ENCODE measurements at regions not wholly inside any gene's neighbourhood (a gene's known extent, or its start where the extent isn't known, plus 50 kb on each side); places are given as distances from the start of the nearest gene placed in this dataset.

- intact Hi-C loops (cut with micrococcal nuclease): no loop called here
- H2AFZ ChIP-seq (ENCODE audit: low read length): no peak overlapping the region
- no peak for DNase-seq
- no peaks in the 10 kb centered on the region for H3K27me3 ChIP-seq (ENCODE audit: low read length)
- ChIA-PET POLR2A (ENCODE audit: unreplicated experiment) (no interaction called here), CTCF (no interaction called here)
- BruUV-seq (replicated peaks): no TSS peak
- H3K4me3 ChIP-seq (ENCODE audit: low read length): no peak overlapping the region
- no peaks in the 10 kb centered on the region for H3F3A ChIP-seq (ENCODE audit: low read length, unreplicated experiment)
- H3K4me1 ChIP-seq (ENCODE audit: insufficient read depth, low read length): peaks cover 16% of the 10 kb centered on the region
- no peak for ATAC-seq
- H3K79me2 ChIP-seq (ENCODE audit: low read length): no peaks in the 10 kb centered on the region
- TF ChIP-seq CTCF (conservative IDR thresholded peaks at IDR 0.05; ENCODE audit: low read depth, low read length) (no peak), EZH2 (IDR thresholded peaks at IDR 0.05; ENCODE audit: low read length, unreplicated experiment) (no peak), EZH2phosphoT487 (IDR thresholded peaks at IDR 0.05; ENCODE audit: borderline replicate concordance, low read length) (no peak)
- no peaks in the 10 kb centered on the region for H3K9me3 ChIP-seq (ENCODE audit: low read length)
- H3K36me3 ChIP-seq (ENCODE audit: low read depth, low read length): no peaks in the 10 kb centered on the region
- no peaks in the 10 kb centered on the region for H3K9me2 ChIP-seq (replicated peaks; ENCODE audit: low read length)
- no peak overlapping the region for H3K9ac ChIP-seq (ENCODE audit: low read length)
- no peak overlapping the region for H3K27ac ChIP-seq (ENCODE audit: low read length)
- no peak overlapping the region for H3K4me2 ChIP-seq (ENCODE audit: low read length)
- H4K20me1 ChIP-seq (ENCODE audit: low read length): no peaks in the 10 kb centered on the region
These were observed 73.2 kb downstream of the ZC3H11B start for GRCh38 chr1:219539645-219540254.

- Histone ChIP-seq H3K9me3 (ENCODE audit: low read length) (no peaks in the 10 kb centered on the region), H3K9me2 (replicated peaks; ENCODE audit: low read length) (no peaks in the 10 kb centered on the region), H3K9ac (ENCODE audit: low read length) (no peak overlapping the region), H3K27me3 (ENCODE audit: low read length) (no peaks in the 10 kb centered on the region), H3K36me3 (ENCODE audit: low read depth, low read length) (no peaks in the 10 kb centered on the region), H3F3A (ENCODE audit: low read length, unreplicated experiment) (no peaks in the 10 kb centered on the region), H3K27ac (ENCODE audit: low read length) (no peak overlapping the region), H2AFZ (ENCODE audit: low read length) (no peak overlapping the region), H4K20me1 (ENCODE audit: low read length) (no peaks in the 10 kb centered on the region), H3K4me3 (ENCODE audit: low read length) (no peak overlapping the region), H3K4me1 (ENCODE audit: insufficient read depth, low read length) (peaks cover 16% of the 10 kb centered on the region), H3K4me2 (ENCODE audit: low read length) (no peak overlapping the region), H3K79me2 (ENCODE audit: low read length) (no peaks in the 10 kb centered on the region)
- no TSS peak for BruUV-seq (replicated peaks)
- ChIA-PET POLR2A (ENCODE audit: unreplicated experiment) (no interaction called here), CTCF (no interaction called here)
- no peak for TF ChIP-seq EZH2phosphoT487 (IDR thresholded peaks at IDR 0.05; ENCODE audit: borderline replicate concordance, low read length)
- TF ChIP-seq CTCF (conservative IDR thresholded peaks at IDR 0.05; ENCODE audit: low read depth, low read length): no peak
- TF ChIP-seq EZH2 (IDR thresholded peaks at IDR 0.05; ENCODE audit: low read length, unreplicated experiment): no peak
- no peak for ATAC-seq
- DNase-seq: no peak
- intact Hi-C loops (cut with micrococcal nuclease): no loop called here
These were observed 74.0 kb downstream of the ZC3H11B start for GRCh38 chr1:219538886-219539285.

GRCh38 chr1:219537223-219537631, 75.7 kb downstream of the ZC3H11B start:
- Histone ChIP-seq H3K27me3 (ENCODE audit: low read length) (no peaks in the 10 kb centered on the region), H3K9me2 (replicated peaks; ENCODE audit: low read length) (no peaks in the 10 kb centered on the region), H3K36me3 (ENCODE audit: low read depth, low read length) (no peaks in the 10 kb centered on the region), H3K4me1 (ENCODE audit: insufficient read depth, low read length) (no peaks in the 10 kb centered on the region), H3F3A (ENCODE audit: low read length, unreplicated experiment) (no peaks in the 10 kb centered on the region), H3K4me2 (ENCODE audit: low read length) (no peak overlapping the region), H3K27ac (ENCODE audit: low read length) (no peak overlapping the region), H3K9me3 (ENCODE audit: low read length) (no peaks in the 10 kb centered on the region), H3K4me3 (ENCODE audit: low read length) (no peak overlapping the region), H2AFZ (ENCODE audit: low read length) (no peak overlapping the region), H3K9ac (ENCODE audit: low read length) (no peak overlapping the region), H4K20me1 (ENCODE audit: low read length) (no peaks in the 10 kb centered on the region), H3K79me2 (ENCODE audit: low read length) (no peaks in the 10 kb centered on the region)
- ChIA-PET CTCF (interaction anchor here (0.6 kb wide), 1 partner anchor 116 kb away, joined by 3 read pairs; no protein-coding TSS in a partner anchor), POLR2A (ENCODE audit: unreplicated experiment) (no interaction called here)
- BruUV-seq (replicated peaks): no TSS peak
- DNase-seq (no peak), ATAC-seq (no peak)
- TF ChIP-seq EZH2phosphoT487 (IDR thresholded peaks at IDR 0.05; ENCODE audit: borderline replicate concordance, low read length): no peak
- TF ChIP-seq CTCF (conservative IDR thresholded peaks at IDR 0.05; ENCODE audit: low read depth, low read length): no peak
- no peak for TF ChIP-seq EZH2 (IDR thresholded peaks at IDR 0.05; ENCODE audit: low read length, unreplicated experiment)
- intact Hi-C loops (cut with micrococcal nuclease): no loop called here

Data from PC-3 (cell line).